ENCODE measurements at regions not wholly inside any gene's neighbourhood (a gene's known extent, or its start where the extent isn't known, plus 50 kb on each side); places are given as distances from the start of the nearest gene placed in this dataset.

DNA sequence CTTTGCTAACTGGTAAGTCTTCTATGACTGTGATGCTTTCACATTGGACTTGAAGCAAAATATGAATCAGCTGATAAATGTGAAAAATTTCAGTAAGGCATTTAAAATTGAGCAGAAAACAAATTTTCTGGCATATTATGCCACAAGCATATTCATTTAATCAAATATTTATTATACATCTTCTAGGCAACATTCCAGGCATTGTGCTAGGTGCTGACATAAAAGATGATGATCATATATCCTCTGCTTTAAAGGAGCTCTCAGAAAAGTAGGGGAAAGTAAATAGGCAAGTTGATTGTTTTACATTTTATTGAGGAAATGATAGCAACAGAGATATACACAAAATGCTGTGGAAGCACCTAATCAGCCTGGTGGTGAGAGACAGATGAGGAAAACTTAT is 248.9 kb downstream of the SLC16A7 start:
- H3K27ac ChIP-seq (ENCODE audit: low read depth in 1 of 2, low read length in 2 of 2): no peak overlapping the region
- H3K36me3 ChIP-seq (ENCODE audit: control insufficient read depth in 4 of 4, insufficient read depth in 3 of 4, low read depth in 1 of 4, low read length in 3 of 4): no peaks in the 10 kb centered on the region
- H3K9me3 ChIP-seq (ENCODE audit: control insufficient read depth in 4 of 4, low read length in 3 of 4): no peaks in the 10 kb centered on the region
- no peak for DNase-seq (ENCODE audit: low spot score)
- peaks cover 0 to 4% (median under 1%) of the 10 kb centered on the region in 4 donors for H3K4me1 ChIP-seq (ENCODE audit: control insufficient read depth in 4 of 4, insufficient read depth in 4 of 4, low read length in 3 of 4)
- H3K9ac ChIP-seq (ENCODE audit: low read depth in 1 of 2, low read length in 2 of 2): no peak overlapping the region
- no peak for TF ChIP-seq EGR1 (IDR thresholded peaks at IDR 0.05; ENCODE audit: low read depth in 2 of 2)
- no peak for TF ChIP-seq CTCF (IDR thresholded peaks at IDR 0.05; ENCODE audit: low read depth, low read length, missing input control)
- no peak for TF ChIP-seq NR2F2 (IDR thresholded peaks at IDR 0.05)
- no peak for TF ChIP-seq YY1 (IDR thresholded peaks at IDR 0.05)
- TF ChIP-seq ZBTB33 (IDR thresholded peaks at IDR 0.05): no peak
- TF ChIP-seq FOXA2 (IDR thresholded peaks at IDR 0.05): no peak
- TF ChIP-seq JUND (IDR thresholded peaks at IDR 0.05): no peak
- TF ChIP-seq GABPA (IDR thresholded peaks at IDR 0.05 in 1 of 2, conservative IDR thresholded peaks at IDR 0.05 in 1 of 2): no peak
- no peak for TF ChIP-seq RXRA (IDR thresholded peaks at IDR 0.05)
- TF ChIP-seq TAF1 (conservative IDR thresholded peaks at IDR 0.05): no peak
- TF ChIP-seq, protein P1, sequence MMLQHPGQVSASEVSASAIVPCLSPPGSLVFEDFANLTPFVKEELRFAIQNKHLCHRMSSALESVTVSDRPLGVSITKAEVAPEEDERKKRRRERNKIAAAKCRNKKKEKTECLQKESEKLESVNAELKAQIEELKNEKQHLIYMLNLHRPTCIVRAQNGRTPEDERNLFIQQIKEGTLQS (IDR thresholded peaks at IDR 0.05): no peak
- no peak for TF ChIP-seq FOXA1 (IDR thresholded peaks at IDR 0.05)
- no peak for TF ChIP-seq HNF4A (conservative IDR thresholded peaks at IDR 0.05)
- TF ChIP-seq, protein P2, sequence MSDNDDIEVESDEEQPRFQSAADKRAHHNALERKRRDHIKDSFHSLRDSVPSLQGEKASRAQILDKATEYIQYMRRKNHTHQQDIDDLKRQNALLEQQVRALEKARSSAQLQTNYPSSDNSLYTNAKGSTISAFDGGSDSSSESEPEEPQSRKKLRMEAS (IDR thresholded peaks at IDR 0.05): no peak
- no peak for TF ChIP-seq SP1 (IDR thresholded peaks at IDR 0.05)
- TF ChIP-seq, protein P3, sequence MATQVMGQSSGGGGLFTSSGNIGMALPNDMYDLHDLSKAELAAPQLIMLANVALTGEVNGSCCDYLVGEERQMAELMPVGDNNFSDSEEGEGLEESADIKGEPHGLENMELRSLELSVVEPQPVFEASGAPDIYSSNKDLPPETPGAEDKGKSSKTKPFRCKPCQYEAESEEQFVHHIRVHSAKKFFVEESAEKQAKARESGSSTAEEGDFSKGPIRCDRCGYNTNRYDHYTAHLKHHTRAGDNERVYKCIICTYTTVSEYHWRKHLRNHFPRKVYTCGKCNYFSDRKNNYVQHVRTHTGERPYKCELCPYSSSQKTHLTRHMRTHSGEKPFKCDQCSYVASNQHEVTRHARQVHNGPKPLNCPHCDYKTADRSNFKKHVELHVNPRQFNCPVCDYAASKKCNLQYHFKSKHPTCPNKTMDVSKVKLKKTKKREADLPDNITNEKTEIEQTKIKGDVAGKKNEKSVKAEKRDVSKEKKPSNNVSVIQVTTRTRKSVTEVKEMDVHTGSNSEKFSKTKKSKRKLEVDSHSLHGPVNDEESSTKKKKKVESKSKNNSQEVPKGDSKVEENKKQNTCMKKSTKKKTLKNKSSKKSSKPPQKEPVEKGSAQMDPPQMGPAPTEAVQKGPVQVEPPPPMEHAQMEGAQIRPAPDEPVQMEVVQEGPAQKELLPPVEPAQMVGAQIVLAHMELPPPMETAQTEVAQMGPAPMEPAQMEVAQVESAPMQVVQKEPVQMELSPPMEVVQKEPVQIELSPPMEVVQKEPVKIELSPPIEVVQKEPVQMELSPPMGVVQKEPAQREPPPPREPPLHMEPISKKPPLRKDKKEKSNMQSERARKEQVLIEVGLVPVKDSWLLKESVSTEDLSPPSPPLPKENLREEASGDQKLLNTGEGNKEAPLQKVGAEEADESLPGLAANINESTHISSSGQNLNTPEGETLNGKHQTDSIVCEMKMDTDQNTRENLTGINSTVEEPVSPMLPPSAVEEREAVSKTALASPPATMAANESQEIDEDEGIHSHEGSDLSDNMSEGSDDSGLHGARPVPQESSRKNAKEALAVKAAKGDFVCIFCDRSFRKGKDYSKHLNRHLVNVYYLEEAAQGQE (IDR thresholded peaks at IDR 0.05): no peak
- no peak for TF ChIP-seq HNF4G (IDR thresholded peaks at IDR 0.05)
- no peak for TF ChIP-seq RAD21 (IDR thresholded peaks at IDR 0.05)
- H3K4me3 ChIP-seq (ENCODE audit: low read depth in 1 of 3, low read length in 3 of 3): no peak overlapping the region
- no peaks in the 10 kb centered on the region for H3K27me3 ChIP-seq (ENCODE audit: control insufficient read depth in 4 of 4, insufficient read depth in 4 of 4, low read length in 3 of 4)
